NCI-H82 treated with DMSO at 0.1 percent for 48 hours (cell line): ENCODE measurements at regions not wholly inside any gene's neighbourhood (a gene's known extent, or its start where the extent isn't known, plus 50 kb on each side); places are given as distances from the start of the nearest gene placed in this dataset.

ENCODE experiments used
- DNase-seq: peaks from one replicate; lab custom pipeline; 2025; ENCODE audit not compliant: unreplicated experiment; lab: John Stamatoyannopoulos, UW

DNA sequence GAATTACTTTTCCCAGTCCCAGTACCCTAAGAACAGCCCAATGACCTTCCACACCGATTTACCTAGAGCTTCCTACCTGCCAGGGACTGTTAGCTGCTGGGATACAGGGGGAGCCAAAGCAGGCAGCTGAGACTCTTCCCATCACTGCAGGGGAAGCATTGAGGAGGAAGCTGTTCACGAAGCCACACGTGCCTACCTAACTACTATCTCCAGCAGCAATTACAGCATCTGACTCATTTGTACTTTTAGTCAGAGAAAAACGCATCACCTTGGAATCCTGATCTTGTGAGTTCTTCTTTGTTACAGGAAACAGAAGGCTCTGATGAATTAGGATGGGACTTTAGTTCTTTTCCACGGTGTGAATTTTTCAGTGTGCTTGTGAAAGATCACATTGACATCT, 113.7 kb upstream of the DHX40 start:
- DNase-seq = no peak

DNA sequence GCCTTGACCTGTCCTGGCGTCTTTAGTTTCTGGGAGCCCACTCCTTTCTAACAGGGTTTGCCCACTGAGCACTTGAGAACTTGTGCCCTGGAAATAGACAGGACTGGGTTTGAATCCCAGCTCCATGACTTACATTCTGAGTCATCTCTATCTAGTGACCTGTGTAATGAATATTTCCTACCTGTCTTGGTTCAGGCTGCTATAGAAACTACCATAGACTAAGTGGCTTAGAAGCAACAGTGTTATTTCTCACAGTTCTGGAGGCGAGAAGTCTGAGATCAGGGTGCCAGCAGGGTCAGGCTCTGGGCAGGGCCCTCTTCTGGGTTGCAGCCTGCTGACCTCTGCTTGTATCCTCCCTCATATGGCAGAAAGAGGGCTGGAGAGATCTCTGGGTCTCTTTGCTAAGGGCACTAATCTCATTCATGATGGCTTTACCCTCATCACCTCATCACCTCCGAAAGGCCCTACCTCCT, 110.7 kb upstream of the DHX40 start:
- no peak for DNase-seq

DNA sequence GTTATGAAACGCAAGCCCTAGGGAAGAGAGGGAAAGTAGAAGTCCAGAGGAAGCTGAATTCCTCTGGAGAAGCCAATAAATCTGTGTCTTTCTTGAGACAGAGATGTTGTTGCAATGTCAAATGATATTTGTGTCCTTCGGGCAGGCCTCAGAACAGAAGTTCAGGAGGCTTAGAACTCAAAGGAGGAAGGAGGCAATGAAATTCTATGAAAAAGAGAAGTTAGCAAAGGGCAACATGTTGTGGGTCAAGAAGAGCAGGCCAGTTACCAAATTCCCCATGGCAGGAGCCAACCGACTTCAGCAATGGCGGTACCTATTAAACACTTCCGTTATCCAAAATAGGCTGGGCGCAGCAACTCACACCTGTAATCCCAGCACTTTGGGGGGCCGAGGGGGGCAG, 109.0 kb upstream of the DHX40 start:
- DNase-seq = no peak

DNA sequence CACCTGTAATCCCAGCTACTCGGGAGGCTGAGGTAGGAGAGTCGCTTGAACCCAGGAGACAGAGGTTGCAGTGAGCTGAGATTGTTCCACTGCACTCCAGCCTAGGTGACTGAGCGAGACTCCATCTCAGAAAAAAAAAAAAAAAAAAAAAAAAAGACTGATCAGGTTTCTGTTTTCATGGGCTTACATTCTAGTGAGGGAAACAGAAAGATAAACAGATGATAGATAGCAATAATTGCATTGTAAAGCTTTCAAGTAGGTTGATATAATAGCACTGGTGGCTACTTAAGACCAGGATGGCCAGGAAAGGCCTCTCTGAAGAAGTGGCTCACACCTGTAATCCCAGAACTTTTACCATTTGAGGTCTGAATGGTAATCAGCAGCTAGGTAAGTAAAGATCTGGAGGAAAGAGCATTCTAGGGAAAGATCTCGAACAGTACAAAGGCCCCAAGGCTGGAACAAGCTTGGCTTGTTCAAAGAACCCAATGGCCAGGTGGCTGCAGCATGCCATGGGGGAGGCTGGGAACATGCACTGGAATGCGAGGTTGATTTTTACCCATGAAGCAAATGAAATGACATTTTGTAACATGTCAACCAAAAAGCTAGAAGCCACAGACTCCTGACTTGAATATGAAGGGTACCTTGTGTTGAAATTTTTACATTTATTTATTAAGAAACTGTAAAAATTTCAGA, 108.3 kb upstream of the DHX40 start:
- no peak for DNase-seq

DNA sequence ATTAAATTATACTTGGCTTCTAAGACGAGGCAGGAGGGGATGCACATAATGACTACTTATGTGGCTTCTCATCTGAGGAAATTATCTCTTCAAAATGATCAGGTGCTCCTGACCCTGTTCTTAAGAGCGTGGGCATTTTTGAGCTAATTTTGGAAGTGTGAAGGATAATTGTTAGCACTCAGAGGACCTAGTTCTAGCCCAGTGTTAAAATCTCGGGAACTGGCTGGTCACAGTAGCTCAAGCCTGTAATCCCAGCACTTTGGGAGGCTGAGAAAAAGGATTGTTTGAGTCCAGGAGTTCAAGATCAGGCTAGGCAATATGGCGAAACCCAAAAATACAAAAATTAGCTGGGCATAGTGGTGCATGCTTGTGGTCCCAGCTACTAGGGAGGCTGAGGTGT, 103.0 kb upstream of the DHX40 start:
- no peak for DNase-seq

DNA sequence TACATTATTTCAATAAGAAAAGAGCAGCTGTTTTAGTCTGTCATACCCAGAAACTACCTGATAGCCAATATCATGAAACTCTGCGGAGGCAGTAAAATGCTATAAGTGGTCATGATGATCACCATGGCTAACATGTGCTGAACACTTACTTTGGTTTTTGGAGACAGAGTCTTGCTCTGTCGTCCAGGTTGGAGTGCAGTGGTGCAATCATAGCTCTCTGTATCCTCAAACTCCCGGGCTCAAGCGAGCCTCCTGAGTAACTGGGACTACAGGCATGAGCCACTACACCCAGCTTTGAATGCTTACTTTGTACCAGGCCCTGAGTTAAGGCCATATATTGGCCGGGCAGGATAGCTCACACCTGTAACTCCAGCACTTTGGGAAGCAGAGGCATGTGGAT, 101.2 kb upstream of the DHX40 start:
- DNase-seq = no peak

DNA sequence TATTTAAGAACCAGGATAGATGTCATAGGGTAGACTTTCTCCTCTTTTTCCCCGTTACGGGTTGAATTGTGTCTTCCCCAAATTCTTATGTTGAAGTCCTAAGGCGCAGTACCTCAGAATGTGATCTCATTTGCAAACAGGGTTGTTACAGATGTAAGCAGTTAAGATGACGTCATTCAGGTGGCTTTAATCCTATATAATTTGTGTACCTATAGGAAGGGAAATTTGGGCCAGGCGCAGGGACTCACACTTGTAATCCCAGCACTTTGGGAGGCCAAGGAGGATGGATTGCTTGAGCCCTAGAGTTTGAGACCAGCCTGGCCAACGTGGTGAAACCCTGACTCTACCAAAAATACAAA, 99.5 kb upstream of the DHX40 start:
- no peak for DNase-seq

DNA sequence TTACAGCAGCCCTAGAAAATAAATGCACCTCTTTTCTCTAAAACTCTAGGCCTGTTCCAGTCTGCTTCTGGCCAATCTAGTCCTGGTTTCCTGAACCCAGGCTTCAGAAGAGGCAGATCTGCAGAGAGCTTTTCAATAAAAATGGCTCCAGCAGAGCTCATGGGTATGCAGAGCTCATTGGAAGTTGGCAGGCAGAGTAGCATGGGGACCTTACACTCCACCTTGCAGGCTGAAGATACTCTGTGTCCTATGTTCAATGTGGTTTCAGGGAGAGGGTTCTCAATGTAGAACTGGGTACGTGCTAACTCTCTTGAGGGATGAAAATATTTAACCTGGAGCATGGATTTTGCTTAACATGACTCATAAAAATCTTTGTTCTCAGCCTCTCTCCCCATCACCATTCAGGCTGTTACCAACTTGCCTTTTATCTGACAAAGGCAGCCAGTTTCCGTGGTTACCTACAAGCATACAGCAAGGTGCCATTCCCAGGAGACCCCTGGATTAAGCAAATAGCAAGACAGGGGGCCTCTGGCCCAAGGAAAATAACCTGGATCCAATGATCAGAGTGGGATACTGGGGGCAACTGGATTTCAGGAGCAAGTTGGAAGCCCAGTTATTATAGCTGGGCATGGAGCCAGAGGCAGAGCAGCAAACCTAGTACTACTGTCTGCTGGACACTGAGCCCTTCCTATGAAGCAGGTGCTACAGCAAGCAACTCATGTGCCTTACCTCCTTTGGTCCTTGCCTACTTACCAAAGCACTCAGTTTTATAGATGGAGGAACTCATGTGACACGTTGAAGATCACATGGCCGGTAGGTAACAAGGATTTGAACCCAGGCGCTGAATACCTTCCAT, 98.2 kb upstream of the DHX40 start:
- no peak for DNase-seq

DNA sequence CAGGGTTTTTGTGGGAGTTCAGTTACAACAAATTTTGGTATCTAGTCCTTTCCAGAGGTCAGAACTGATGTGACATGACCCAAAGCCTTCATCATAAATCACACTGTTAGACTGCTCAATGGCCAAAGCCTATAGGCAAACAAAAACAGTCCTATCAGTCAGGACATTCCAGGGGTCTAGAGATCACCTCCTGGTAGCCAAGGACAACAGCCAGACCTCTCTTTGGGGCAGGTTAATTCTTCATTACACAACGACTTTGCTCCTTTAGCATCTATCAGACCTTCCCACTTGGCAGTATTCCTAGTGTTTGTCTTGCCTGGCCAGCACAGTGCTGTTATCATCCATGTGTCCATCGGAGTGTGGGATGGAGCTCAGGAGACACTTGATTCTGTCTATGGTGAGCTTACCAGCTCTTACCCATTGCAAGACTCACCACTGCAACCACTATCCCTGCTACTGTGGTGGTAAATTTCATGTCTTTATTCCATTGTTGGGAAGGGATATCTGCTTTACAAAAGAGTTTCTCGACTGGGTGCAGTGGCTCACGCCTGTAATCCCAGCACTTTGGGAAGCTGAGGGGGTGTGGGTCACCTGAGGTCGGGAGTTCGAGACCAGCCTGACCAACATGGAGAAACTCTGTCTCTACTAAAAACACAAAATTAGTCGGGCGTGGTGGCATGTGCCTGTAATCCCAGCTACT, 95.5 kb upstream of the DHX40 start:
- no peak for DNase-seq

DNA sequence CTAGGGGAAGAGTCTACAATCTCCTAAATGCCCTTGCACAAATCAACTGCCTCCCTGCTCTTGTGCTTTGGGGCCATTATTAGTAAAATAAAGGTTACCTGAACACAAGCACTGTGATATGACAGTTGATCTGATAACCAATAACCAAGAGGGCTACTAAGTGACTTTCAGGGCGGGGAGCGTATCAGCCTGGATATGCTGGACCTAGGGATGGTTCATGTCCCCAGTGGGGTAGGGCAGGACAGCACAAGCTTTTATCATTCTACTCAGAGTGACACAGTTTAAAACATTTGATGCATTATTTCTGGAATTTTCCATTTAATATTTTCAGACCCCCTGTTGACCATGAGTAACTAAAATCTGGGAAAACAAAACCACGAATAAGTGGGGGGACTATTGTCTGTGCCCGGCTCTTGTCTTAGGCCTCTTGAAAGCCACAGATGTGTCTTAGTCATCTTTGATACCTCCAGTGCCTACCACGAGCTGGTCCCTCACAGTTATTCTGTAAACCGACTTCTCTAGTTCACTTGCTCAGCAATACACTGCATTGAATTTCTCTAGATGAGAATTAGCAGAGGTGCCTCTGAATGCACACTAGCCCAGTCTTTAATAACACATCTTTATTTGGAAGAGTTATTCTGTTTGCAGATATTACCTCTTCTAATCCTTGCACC, 94.6 kb upstream of the DHX40 start:
- DNase-seq = no peak

DNA sequence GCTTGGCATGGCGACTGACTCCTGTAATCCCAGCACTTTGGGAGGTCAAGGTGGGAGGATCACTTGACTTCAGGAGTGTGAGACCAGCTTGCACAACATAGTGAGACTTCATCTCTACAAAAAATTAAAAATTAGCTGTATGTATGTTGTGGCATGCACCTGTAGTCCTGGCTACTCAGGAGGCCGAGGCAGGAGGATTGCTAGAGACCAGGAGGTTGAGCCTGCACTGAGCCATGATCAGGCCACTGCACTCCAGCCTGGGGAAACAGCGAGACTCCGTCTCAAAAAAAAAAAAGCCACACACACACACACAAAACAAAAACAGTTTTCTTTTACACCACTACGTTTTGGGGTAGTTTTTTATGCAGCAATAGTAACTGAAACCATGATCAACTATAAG, 89.0 kb upstream of the DHX40 start:
- DNase-seq = no peak

DNA sequence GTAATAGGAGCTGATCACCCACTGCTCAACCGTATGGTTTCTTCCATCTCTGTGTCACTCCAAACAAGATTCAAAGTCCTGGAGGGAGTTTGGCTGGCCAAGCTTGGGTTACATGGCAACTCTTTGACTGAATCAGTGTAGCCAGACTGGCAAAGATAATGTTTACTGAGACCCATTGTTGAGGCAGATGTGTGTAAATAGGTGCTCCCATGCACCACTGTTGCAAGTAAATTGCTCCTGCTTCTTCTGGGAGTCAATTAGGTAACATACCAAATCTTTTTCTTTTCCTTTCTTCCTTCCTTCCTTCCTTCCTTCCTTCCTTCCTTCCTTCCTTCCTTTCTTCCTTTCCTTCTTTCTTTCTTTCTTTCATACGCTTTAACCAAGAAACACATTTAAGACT, 86.3 kb upstream of the DHX40 start:
- no peak for DNase-seq

DNA sequence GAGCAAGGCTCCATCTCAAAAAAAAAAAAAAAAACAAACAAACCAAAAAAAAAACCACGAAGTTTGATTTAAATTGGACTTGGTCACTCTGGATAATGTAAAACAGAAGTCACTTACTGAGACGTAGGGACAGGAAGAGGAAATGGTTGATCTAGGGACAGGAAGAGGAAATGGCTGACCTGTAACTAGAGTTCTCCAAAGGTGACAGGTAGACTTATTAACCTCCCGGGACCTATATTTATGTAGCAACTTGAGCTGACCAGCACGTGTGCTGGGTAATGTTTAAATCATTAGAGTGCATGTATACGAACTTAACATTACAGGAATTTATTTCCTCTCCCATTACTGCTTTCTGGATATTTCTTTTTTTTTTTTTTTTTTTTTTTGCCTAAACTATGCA, 81.5 kb upstream of the DHX40 start:
- DNase-seq = no peak

DNA sequence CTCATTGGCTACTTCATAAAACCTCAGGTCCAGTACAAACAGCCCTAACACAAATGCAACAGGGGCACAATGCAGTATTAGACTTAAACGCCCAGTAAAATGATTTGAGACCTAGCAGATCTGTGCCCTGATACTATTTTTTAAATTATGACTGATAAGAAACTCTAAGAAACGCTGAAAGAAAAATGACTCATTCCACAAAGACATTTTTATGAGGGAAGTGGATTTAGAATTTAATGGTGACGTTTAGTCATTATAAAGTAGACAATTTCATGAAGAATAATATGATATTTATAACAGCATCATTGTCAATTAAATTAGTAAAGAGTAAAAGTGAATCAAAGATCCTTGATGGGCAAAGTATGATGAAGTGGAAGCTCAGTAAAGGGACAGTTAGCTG, 80.4 kb upstream of the DHX40 start:
- no peak for DNase-seq

DNA sequence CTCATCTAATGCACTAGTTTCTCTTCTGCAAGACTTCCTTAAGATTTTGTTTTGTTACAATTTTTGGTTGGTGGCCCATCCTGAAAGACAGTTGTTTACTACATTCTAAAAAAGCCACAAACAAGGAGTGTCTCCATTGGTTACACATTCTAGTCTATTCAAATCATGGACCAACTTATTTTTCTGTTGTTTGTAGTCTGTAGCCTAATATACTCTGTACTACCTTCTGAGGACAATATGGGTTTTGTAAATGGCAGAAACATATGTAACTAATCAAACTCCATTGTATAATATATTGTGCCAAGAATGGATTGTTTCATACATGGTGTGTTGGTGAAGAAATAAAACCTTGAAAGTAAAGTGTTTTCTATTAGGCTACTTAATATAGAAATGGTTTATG, 79.5 kb upstream of the DHX40 start:
- DNase-seq = no peak

DNA sequence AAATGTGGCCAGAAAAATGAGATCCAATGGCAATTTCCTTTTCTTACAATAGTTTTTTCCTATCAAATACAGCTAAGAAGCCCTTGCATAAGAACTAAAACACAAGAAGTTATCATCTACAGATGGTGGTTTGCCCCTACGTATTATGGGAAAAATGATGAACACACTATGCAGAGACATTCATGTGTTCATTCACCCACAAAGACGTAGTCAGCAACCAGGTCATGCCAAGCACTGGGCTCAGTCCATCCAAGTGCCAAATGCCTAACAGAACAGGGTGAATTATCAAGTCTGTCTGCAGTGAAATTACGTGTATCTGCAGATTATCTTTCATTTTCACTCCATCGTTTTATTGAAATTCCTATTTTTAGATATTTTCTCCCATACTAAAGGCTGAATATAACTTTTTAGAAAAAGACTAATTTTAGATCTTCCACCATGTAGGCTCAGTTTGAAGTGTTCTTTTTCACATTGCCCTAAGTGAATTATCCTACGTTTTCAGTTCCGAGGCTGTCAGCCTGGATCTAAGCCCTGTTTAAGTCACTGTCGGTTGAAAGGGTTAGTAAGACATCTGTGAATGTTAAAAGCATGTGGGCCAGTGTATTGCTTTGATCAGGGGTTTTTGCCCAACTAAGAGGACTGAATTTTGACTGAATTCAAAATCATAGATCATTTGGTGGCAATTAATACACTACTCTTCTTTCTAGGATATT, 78.1 kb upstream of the DHX40 start:
- peak; percentile 64 for DNase-seq

DNA sequence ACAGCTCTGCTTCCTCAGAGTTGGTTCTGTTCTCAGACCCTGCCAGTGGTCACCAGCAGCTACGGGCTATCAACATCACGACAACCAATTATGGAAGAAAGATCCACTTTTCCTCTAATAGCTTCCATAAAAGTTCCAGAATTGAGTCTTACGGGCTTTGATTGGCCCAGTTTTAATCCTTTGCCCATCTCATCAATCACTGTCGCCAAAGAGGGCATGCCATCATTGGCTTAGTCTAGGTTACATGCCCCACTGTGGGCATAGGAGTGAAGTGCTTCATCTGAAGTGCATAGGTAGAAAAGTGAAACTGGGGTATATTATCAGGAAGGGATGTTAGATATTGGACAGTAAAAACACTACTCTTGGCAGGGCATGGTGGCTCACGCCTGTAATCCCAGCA, 76.6 kb upstream of the DHX40 start:
- DNase-seq = no peak

DNA sequence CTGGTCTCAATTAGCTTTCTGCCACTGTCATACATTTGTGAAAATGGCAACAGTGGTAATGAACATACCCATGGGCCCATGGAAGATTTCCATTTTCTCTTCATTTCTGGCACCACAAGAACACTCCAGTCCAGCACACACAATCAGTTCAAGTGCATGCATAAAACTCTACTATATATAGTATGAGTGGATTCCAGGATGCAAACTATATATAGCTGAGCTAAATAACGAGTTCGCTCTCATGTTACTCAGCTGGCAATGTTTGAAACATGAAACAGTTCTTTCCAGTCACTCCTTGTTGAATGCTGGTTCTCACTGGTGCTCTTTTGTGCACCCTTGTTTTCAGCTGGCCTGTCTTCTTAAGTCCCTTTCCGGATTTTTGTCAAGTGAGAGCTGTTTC, 75.2 kb upstream of the DHX40 start:
- no peak for DNase-seq

DNA sequence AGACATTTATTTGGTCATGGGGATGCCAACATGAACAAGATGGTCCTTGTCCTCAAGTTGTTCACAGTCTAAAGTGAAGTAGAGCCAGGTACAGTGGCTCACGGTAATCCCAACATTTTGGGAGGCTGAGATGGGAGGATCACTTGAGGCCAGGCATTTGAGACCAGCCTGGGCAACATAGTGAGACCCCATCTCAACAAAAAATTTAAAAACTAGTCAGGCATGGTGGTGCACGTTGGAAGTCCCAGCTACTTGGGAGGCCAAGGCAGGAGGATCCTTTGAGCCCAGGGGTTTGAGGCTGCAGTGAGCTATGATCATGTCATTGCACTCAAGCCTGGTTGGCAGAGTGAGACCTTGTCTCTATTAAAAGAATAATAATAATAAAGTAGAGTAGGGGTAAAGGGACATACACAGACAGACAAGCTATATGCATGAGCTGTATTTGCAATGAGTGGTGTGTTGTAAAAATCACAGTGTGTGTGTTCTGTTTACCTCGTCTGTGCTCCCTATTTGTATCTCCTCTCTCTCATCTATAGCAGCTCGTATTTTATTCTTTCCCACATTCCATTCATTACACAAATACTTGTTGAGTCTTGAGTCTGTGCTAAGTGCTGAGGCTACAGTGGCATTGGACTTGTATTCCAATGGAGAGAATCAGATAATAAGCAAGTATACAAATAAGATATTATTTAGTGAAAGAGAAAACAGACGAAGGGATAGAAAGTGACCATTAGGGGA, 73.9 kb upstream of the DHX40 start:
- no peak for DNase-seq

DNA sequence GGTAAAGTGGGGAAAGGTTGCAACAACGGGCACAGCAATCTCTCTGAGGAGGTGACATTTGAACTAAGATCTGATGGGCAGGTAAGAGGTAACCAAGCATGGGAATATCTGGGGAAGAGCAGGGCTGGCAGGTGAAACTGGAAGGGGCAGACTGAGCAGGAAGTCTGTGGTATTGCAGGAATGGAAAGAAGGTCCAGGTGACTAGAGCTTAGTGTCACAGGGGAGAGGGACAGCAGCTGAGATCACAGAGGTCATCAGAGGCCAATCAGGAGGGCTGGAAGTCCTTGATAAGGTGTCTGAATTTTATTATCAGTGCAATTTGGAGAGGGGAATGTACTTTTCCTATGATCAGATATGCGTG, 73.3 kb upstream of the DHX40 start:
- no peak for DNase-seq
